ENCODE measurements at regions not wholly inside any gene's neighbourhood (a gene's known extent, or its start where the extent isn't known, plus 50 kb on each side); places are given as distances from the start of the nearest gene placed in this dataset.

GRCh38 chr7:46006212-46006611 is 85.1 kb upstream of the IGFBP3 start:
- H3K27me3 ChIP-seq = no peaks in the 10 kb centered on the region
- no peaks in the 10 kb centered on the region for H3K9me3 ChIP-seq
- DNase-seq (ENCODE audit: extremely low spot score in 2 of 2) = peak in 1 of 2 donors; percentile 43
- intact Hi-C loops (cut with DNase I) = no loop called here
- TF ChIP-seq POLR2AphosphoS5 (IDR thresholded peaks at IDR 0.05; ENCODE audit: insufficient read depth in 1 of 2, low read depth in 1 of 2) = no peak
- TF ChIP-seq POLR2A (IDR thresholded peaks at IDR 0.05) = no peak
- TF ChIP-seq, protein P1, sequence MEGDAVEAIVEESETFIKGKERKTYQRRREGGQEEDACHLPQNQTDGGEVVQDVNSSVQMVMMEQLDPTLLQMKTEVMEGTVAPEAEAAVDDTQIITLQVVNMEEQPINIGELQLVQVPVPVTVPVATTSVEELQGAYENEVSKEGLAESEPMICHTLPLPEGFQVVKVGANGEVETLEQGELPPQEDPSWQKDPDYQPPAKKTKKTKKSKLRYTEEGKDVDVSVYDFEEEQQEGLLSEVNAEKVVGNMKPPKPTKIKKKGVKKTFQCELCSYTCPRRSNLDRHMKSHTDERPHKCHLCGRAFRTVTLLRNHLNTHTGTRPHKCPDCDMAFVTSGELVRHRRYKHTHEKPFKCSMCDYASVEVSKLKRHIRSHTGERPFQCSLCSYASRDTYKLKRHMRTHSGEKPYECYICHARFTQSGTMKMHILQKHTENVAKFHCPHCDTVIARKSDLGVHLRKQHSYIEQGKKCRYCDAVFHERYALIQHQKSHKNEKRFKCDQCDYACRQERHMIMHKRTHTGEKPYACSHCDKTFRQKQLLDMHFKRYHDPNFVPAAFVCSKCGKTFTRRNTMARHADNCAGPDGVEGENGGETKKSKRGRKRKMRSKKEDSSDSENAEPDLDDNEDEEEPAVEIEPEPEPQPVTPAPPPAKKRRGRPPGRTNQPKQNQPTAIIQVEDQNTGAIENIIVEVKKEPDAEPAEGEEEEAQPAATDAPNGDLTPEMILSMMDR (IDR thresholded peaks at IDR 0.05) = no peak
- no peaks in the 10 kb centered on the region for H3K4me1 ChIP-seq
- no peak overlapping the region for H3K4me3 ChIP-seq
- H3K36me3 ChIP-seq = no peaks in the 10 kb centered on the region
- no peak overlapping the region for H3K27ac ChIP-seq

- H3K27me3 ChIP-seq = no peaks in the 10 kb centered on the region
- H3K36me3 ChIP-seq = no peaks in the 10 kb centered on the region
- no peak overlapping the region for H3K27ac ChIP-seq
- H3K9me3 ChIP-seq = no peaks in the 10 kb centered on the region
- H3K4me1 ChIP-seq = no peaks in the 10 kb centered on the region
- TF ChIP-seq, protein P1 (IDR thresholded peaks at IDR 0.05) = no peak
- no peak for TF ChIP-seq POLR2AphosphoS5 (IDR thresholded peaks at IDR 0.05; ENCODE audit: insufficient read depth in 1 of 2, low read depth in 1 of 2)
- TF ChIP-seq POLR2A (IDR thresholded peaks at IDR 0.05) = no peak
- no peak overlapping the region for H3K4me3 ChIP-seq
- peak in 1 of 2 donors; percentile 58 for DNase-seq (ENCODE audit: extremely low spot score in 2 of 2)
- intact Hi-C loops (cut with DNase I) = no loop called here
These were observed 83.9 kb upstream of the IGFBP3 start for GRCh38 chr7:46004965-46005364.

DNA sequence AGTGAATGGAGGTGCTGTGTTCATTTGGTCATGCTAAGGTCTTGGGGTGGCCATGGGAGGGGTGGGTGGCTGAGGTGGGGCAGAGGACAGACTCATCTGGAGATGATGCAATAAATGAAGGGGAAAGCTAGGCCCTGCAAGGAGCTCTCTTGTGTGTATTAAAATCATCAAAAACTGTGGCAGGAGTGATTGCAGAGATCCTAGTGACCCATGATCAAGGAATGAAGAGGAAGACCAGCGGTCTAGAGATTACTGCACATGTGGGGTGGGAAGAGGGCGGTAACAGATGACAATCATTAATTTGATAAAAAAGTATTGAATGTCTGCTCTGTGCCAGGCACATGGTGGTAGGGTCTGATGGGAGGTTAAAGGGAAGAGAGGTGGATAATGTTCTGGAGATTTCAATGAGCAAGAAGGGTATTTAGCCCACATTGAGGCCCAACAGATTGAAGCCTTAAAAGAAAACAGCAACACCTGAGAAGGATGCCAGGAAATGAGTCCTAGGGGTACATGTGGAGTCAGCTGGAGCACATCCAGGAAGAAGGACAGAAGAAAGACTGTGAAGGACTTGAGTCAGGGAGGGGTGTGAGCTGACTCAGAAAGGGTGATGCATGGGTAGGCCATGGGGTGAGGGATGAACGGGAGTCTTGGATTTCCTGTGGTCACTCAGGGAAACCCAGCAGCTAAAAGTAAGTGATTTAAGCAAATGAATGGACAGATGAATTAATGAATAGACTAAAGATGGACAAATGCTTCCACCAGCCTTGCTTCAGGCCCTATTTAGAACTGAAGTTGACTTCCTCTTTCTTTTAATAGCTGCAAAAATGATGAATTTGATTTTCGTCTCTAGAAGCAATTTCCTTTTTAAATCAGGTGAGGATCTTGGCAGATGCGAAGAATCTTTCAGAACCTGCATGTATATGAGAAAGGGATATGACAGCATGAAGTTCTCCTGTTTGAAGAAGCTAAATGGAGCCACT is 83.1 kb upstream of the IGFBP3 start:
- Histone ChIP-seq H3K9me3 (no peaks in the 10 kb centered on the region), H3K4me3 (no peak overlapping the region), H3K27ac (no peak overlapping the region), H3K27me3 (no peaks in the 10 kb centered on the region), H3K36me3 (no peaks in the 10 kb centered on the region), H3K4me1 (no peaks in the 10 kb centered on the region)
- DNase-seq (ENCODE audit: extremely low spot score in 2 of 2) = no peak
- TF ChIP-seq, protein P1 (IDR thresholded peaks at IDR 0.05) = no peak
- TF ChIP-seq POLR2A (IDR thresholded peaks at IDR 0.05) (no peak), POLR2AphosphoS5 (IDR thresholded peaks at IDR 0.05; ENCODE audit: insufficient read depth in 1 of 2, low read depth in 1 of 2) (no peak)
- intact Hi-C loops (cut with DNase I) = no loop called here

- Histone ChIP-seq H3K9me3 (no peaks in the 10 kb centered on the region), H3K4me3 (no peak overlapping the region), H3K27me3 (no peaks in the 10 kb centered on the region), H3K4me1 (no peaks in the 10 kb centered on the region), H3K27ac (no peak overlapping the region), H3K36me3 (no peaks in the 10 kb centered on the region)
- TF ChIP-seq, protein P1 (IDR thresholded peaks at IDR 0.05) = no peak
- no peak for TF ChIP-seq POLR2A (IDR thresholded peaks at IDR 0.05)
- no peak for TF ChIP-seq POLR2AphosphoS5 (IDR thresholded peaks at IDR 0.05; ENCODE audit: insufficient read depth in 1 of 2, low read depth in 1 of 2)
- intact Hi-C loops (cut with DNase I) = no loop called here
- no peak for DNase-seq (ENCODE audit: extremely low spot score in 2 of 2)
These were observed 82.1 kb upstream of the IGFBP3 start for GRCh38 chr7:46003161-46003560.

- Histone ChIP-seq H3K27ac (no peak overlapping the region), H3K4me3 (no peak overlapping the region), H3K9me3 (no peaks in the 10 kb centered on the region), H3K36me3 (no peaks in the 10 kb centered on the region), H3K27me3 (no peaks in the 10 kb centered on the region), H3K4me1 (no peaks in the 10 kb centered on the region)
- DNase-seq (ENCODE audit: extremely low spot score in 2 of 2) = peak in 1 of 2 donors; percentile 67
- TF ChIP-seq POLR2AphosphoS5 (IDR thresholded peaks at IDR 0.05; ENCODE audit: insufficient read depth in 1 of 2, low read depth in 1 of 2) (no peak), POLR2A (IDR thresholded peaks at IDR 0.05) (no peak)
- TF ChIP-seq, protein P1 (IDR thresholded peaks at IDR 0.05) = no peak
- intact Hi-C loops (cut with DNase I) = no loop called here
These were observed 79.4 kb upstream of the IGFBP3 start for GRCh38 chr7:46000513-46000912.
